IMR-90 (cell line): ENCODE measurements at regions not wholly inside any gene's neighbourhood (a gene's known extent, or its start where the extent isn't known, plus 50 kb on each side); places are given as distances from the start of the nearest gene placed in this dataset.

ENCODE experiments used
- ATAC-seq: fragments of 200-7000 bp; cut with Tn5 transposase; 2 replicates; pipeline ENCODE4 v1.9.1; 2020; ENCODE audit warnings: low read depth, mild to moderate bottlenecking, moderate library complexity
- BruUV-seq: library from RNA; stranded (reverse); fragments of 400-500 nt; replicated peaks from 2 replicates; lab custom pipeline; 2021; lab: Mats Ljungman, UMichigan
- CTCF ChIA-PET: fragments of 300-600 bp; formaldehyde crosslinking; extraction: SDS; loops from one replicate; lab custom pipeline; 2021; ENCODE audit warnings: antibody characterized with exemption; lab: Yijun Ruan, JAX
- POLR2A ChIA-PET: fragments of 300-600 bp; sonication (Branson Sonifier 250); formaldehyde crosslinking; loops from one replicate; lab custom pipeline; 2022; ENCODE audit warnings: antibody characterized with exemption; ENCODE audit not compliant: unreplicated experiment; lab: Charles Lee
- DNase-seq: peaks from one replicate; pipeline ENCODE4 v3.0.0; 2013
- H2AFZ ChIP-seq: replicated peaks from 2 replicates; pipeline ENCODE3; 2013; ENCODE audit warnings: low read length, mild to moderate bottlenecking; ENCODE audit not compliant: poor library complexity
- H2AK5ac ChIP-seq: 2 replicates; pipeline ENCODE4 v1.6.1; 2013; ENCODE audit warnings: low read depth, low read length, inconsistent platforms
- H2AK9ac ChIP-seq: replicated peaks from 2 replicates; pipeline ENCODE3; 2013; ENCODE audit warnings: mild to moderate bottlenecking, low read depth, low read length, moderate library complexity; ENCODE audit not compliant: poor library complexity
- H2BK120ac ChIP-seq: 2 replicates; pipeline ENCODE4 v1.6.1; 2013; ENCODE audit warnings: low read depth, low read length, inconsistent platforms
- H2BK15ac ChIP-seq: 3 replicates; pipeline ENCODE4 v1.6.1; 2013; ENCODE audit warnings: low read depth, low read length, inconsistent platforms
- H2BK20ac ChIP-seq: 2 replicates; pipeline ENCODE4 v1.6.1; 2013; ENCODE audit warnings: low read depth, mild to moderate bottlenecking, inconsistent platforms, low read length, moderate library complexity
- H2BK5ac ChIP-seq: 2 replicates; pipeline ENCODE4 v1.6.1; 2013; ENCODE audit warnings: mild to moderate bottlenecking, low read depth, low read length, inconsistent platforms; ENCODE audit not compliant: poor library complexity, severe bottlenecking
- H3K14ac ChIP-seq: replicated peaks from 2 replicates; pipeline ENCODE4 v1.6.1; 2013; ENCODE audit warnings: low read depth, low read length, inconsistent platforms
- H3K18ac ChIP-seq: 2 replicates; pipeline ENCODE4 v1.6.1; 2013; ENCODE audit warnings: low read depth, low read length, control low read depth
- H3K23ac ChIP-seq: 2 replicates; pipeline ENCODE4 v1.6.1; 2013; ENCODE audit warnings: low read depth, low read length, inconsistent platforms
- H3K27ac ChIP-seq: 2 replicates; pipeline ENCODE4 v1.5.1; 2013; ENCODE audit warnings: mild to moderate bottlenecking, control low read depth, low read length; ENCODE audit not compliant: insufficient read depth
- H3K27me3 ChIP-seq: 2 replicates; pipeline ENCODE4 v1.6.1; 2013; ENCODE audit warnings: low read length; ENCODE audit not compliant: control insufficient read depth, insufficient read depth
- H3K36me3 ChIP-seq: 2 replicates; pipeline ENCODE4 v1.6.1; 2013; ENCODE audit warnings: low read length, mixed read lengths; ENCODE audit not compliant: control insufficient read depth, insufficient read depth
- H3K4ac ChIP-seq: 2 replicates; pipeline ENCODE4 v1.6.1; 2013; ENCODE audit warnings: low read depth, low read length, inconsistent platforms
- H3K4me1 ChIP-seq: 2 replicates; pipeline ENCODE4 v1.6.1; 2013; ENCODE audit warnings: low read length, mixed read lengths; ENCODE audit not compliant: control insufficient read depth, insufficient read depth
- H3K4me2 ChIP-seq: 2 replicates; pipeline ENCODE4 v1.6.1; 2013; ENCODE audit warnings: low read depth, mild to moderate bottlenecking, control low read depth, low read length, moderate library complexity
- H3K4me3 ChIP-seq: 2 replicates; pipeline ENCODE4 v1.5.1; 2013; ENCODE audit warnings: low read depth, mild to moderate bottlenecking, control low read depth, low read length, moderate library complexity; ENCODE audit not compliant: insufficient read depth
- H3K56ac ChIP-seq: 2 replicates; pipeline ENCODE4 v1.6.1; 2013; ENCODE audit warnings: low read length, inconsistent platforms; ENCODE audit not compliant: insufficient read depth; ENCODE audit errors: extremely low read depth
- H3K79me1 ChIP-seq, 2 experiments: 2 replicates each; pipeline ENCODE4 v1.6.1; 2013; ENCODE audit warnings: low read length in 2 of 2, inconsistent platforms in 1 of 2, low read depth in 1 of 2
- H3K9ac ChIP-seq: 2 replicates; pipeline ENCODE4 v1.6.1; 2013; ENCODE audit warnings: low read depth, low read length, control low read depth
- H3K9me1 ChIP-seq: 2 replicates; pipeline ENCODE4 v1.6.1; 2013; ENCODE audit warnings: low read length, inconsistent platforms; ENCODE audit not compliant: insufficient read depth
- H3K9me3 ChIP-seq: 2 replicates; pipeline ENCODE4 v1.6.1; 2013; ENCODE audit warnings: low read length; ENCODE audit not compliant: control insufficient read depth, insufficient read depth
- H4K20me1 ChIP-seq: 2 replicates; pipeline ENCODE4 v1.6.1; 2013; ENCODE audit warnings: low read length, inconsistent platforms; ENCODE audit not compliant: insufficient read depth
- H4K5ac ChIP-seq: 2 replicates; pipeline ENCODE4 v1.6.1; 2013; ENCODE audit warnings: mild to moderate bottlenecking, low read depth, low read length, control low read depth
- H4K8ac ChIP-seq, 2 experiments: 2 replicates each; pipeline ENCODE4 v1.6.1; 2013; ENCODE audit warnings: low read depth in 2 of 2, low read length in 2 of 2, control low read depth in 1 of 2, inconsistent platforms in 1 of 2
- H4K91ac ChIP-seq: 2 replicates; pipeline ENCODE4 v1.6.1; 2013; ENCODE audit warnings: low read depth, low read length, inconsistent platforms; ENCODE audit not compliant: insufficient read depth
- ELK1 ChIP-seq: fragments of 150-350 bp; IDR thresholded peaks from 2 replicates; pipeline ENCODE4 v1.6.1; 2016; ENCODE audit warnings: low read depth, mild to moderate bottlenecking, low read length, moderate library complexity, borderline replicate concordance
- WGBS, 2 experiments: methylation state at CpG; one replicate each; pipeline versions ENCODE4 v1.1.5 to v1.1.7; 2013; ENCODE audit warnings: missing lambda C conversion rate in 2 of 2; ENCODE audit not compliant: insufficient read length in 1 of 2; ENCODE audit errors: extremely low coverage in 2 of 2; 5-methylcytosine and 5-hydroxymethylcytosine counted together
- dilution Hi-C: fragments of 300-500 bp; cut with HindIII; formaldehyde crosslinking; loops from one replicate; pipeline ENCODE4 v1.14.3; 2018; ENCODE audit warnings: low sequenced_read_pairs; ENCODE audit not compliant: unreplicated experiment
- in situ Hi-C: fragments of 300-500 bp; cut with MboI; formaldehyde crosslinking; loops from 3 replicates; pipeline ENCODE4 v1.14.3; 2019; ENCODE audit warnings: low sequenced_read_pairs, inconsistent platforms, mixed read lengths
- intact Hi-C: fragments of 100-400 bp; cut with micrococcal nuclease; formaldehyde crosslinking; loops from 2 replicates; pipeline ENCODE4 v1.10.0; 2022

- Histone ChIP-seq H3K9me1 (no peaks in the 10 kb centered on the region), H2BK120ac (no peak overlapping the region), H3K27ac (no peak overlapping the region), H3K27me3 (peaks cover 42% of the 10 kb centered on the region), H3K56ac (no peak overlapping the region), H4K91ac (no peak overlapping the region), H3K4me1 (no peaks in the 10 kb centered on the region), H4K20me1 (no peaks in the 10 kb centered on the region), H2BK15ac (no peak overlapping the region), H3K36me3 (no peaks in the 10 kb centered on the region), H3K18ac (no peak overlapping the region), H3K23ac (no peak overlapping the region), H2AFZ (no peak overlapping the region), H2BK20ac (no peak overlapping the region), H4K5ac (no peak overlapping the region), H3K9ac (no peak overlapping the region), H4K8ac (no peak overlapping the region), H2AK5ac (no peak overlapping the region), H3K79me1 (no peaks in the 10 kb centered on the region), H2BK5ac (no peak overlapping the region), H3K4me3 (no peak overlapping the region), H2AK9ac (no peak overlapping the region), H3K4ac (no peak overlapping the region), H3K9me3 (no peaks in the 10 kb centered on the region), H3K14ac (no peak overlapping the region), H3K4me2 (no peak overlapping the region)
- no peak for TF ChIP-seq ELK1
- no TSS peak for BruUV-seq
- no peak for DNase-seq
- POLR2A ChIA-PET = no interaction called here
- CTCF ChIA-PET = no interaction called here
- dilution Hi-C loops = no loop called here
- in situ Hi-C loops = no loop called here
- ATAC-seq = no peak
- WGBS, 2 experiments = 25% methylated on average over 4 of the region's 68 CpGs; no CpG with 5 or more reads in 1 of the 2 experiments
- intact Hi-C loops = no loop called here
Observed at GRCh38 chr17:79182176-79183042, 107.8 kb downstream of the ENGASE start.
